Upper lobe of left lung (tissue), 4 donors: ENCODE measurements at regions not wholly inside any gene's neighbourhood (a gene's known extent, or its start where the extent isn't known, plus 50 kb on each side); places are given as distances from the start of the nearest gene placed in this dataset.

ENCODE experiments used
- EP300 ChIP-seq, 4 donors: sonication (generic); formaldehyde crosslinking; IDR thresholded peaks; one replicate each; pipeline ENCODE4 v1.5.1; 2017; ENCODE audit warnings: antibody characterized with exemption in 4 of 4, control low read depth in 2 of 4
- POLR2A ChIP-seq, 4 donors: fragments of 450-650 bp; IDR thresholded peaks; one replicate each; pipeline ENCODE4 v1.5.1; 2016 to 2017; ENCODE audit warnings: antibody characterized with exemption in 4 of 4, mild to moderate bottlenecking in 2 of 4
- POLR2AphosphoS5 ChIP-seq, 2 donors: sonication (generic); formaldehyde crosslinking; IDR thresholded peaks; one replicate each; pipeline ENCODE4 v1.5.1; 2017; ENCODE audit warnings: antibody characterized with exemption in 2 of 2
- TF ChIP-seq, protein P1 (sequence below), 6 experiments: fragments of 450-650 bp in 4 of 6; fragments of 200-600 bp in 2 of 6; sonication (generic) in 2 of 6; IDR thresholded peaks; one replicate each; pipeline ENCODE4 v1.5.1; 2016 to 2019; ENCODE audit warnings: antibody characterized with exemption in 6 of 6

DNA sequence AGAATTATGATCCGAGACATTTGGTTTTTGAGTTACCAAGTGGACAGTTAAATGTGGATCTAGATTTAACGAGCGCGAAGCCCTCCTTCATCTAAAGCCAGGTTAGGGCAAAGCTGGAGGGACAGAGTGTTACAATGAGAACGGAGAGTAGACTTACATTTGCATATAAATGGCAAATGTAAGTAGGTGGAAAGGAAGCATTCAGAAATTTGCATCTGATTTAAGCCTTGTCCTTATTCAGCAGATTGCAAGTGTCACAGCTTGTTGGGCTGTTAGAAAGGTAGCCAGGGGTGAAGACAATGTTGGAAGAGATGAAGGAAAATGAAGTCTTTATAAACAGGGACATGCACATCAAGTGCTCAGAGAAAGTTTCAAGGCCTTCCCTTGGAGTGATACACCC, 806.2 kb downstream of the GALC start:
- TF ChIP-seq, protein P1, sequence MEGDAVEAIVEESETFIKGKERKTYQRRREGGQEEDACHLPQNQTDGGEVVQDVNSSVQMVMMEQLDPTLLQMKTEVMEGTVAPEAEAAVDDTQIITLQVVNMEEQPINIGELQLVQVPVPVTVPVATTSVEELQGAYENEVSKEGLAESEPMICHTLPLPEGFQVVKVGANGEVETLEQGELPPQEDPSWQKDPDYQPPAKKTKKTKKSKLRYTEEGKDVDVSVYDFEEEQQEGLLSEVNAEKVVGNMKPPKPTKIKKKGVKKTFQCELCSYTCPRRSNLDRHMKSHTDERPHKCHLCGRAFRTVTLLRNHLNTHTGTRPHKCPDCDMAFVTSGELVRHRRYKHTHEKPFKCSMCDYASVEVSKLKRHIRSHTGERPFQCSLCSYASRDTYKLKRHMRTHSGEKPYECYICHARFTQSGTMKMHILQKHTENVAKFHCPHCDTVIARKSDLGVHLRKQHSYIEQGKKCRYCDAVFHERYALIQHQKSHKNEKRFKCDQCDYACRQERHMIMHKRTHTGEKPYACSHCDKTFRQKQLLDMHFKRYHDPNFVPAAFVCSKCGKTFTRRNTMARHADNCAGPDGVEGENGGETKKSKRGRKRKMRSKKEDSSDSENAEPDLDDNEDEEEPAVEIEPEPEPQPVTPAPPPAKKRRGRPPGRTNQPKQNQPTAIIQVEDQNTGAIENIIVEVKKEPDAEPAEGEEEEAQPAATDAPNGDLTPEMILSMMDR (IDR thresholded peaks at IDR 0.05), result no peak
- TF ChIP-seq EP300 (IDR thresholded peaks at IDR 0.05) (no peak), POLR2AphosphoS5 (IDR thresholded peaks at IDR 0.05) (no peak), POLR2A (IDR thresholded peaks at IDR 0.05) (no peak)
